ENCODE measurements at regions not wholly inside any gene's neighbourhood (a gene's known extent, or its start where the extent isn't known, plus 50 kb on each side); places are given as distances from the start of the nearest gene placed in this dataset.

- TF ChIP-seq CTCF (conservative IDR thresholded peaks at IDR 0.05; ENCODE audit: control insufficient read depth, insufficient read depth, low read depth, low read length) = no peak
- DNase-seq (ENCODE audit: low read depth) = no peak
- H3K4me3 ChIP-seq (ENCODE audit: control insufficient read depth, low read depth, low read length) = no peak overlapping the region
These were observed 284.2 kb downstream of the LRFN2 start for GRCh38 chr6:40302856-40303454.

- no peak overlapping the region for H3K4me3 ChIP-seq (ENCODE audit: control insufficient read depth, low read depth, low read length)
- no peak for DNase-seq (ENCODE audit: low read depth)
- no peak for TF ChIP-seq CTCF (conservative IDR thresholded peaks at IDR 0.05; ENCODE audit: control insufficient read depth, insufficient read depth, low read depth, low read length)
These were observed 287.5 kb downstream of the LRFN2 start for GRCh38 chr6:40299681-40300080.

- no peak for TF ChIP-seq CTCF (conservative IDR thresholded peaks at IDR 0.05; ENCODE audit: control insufficient read depth, insufficient read depth, low read depth, low read length)
These were observed 289.0 kb downstream of the LRFN2 start for GRCh38 chr6:40298207-40298606.

GRCh38 chr6:40295251-40295950, 291.8 kb downstream of the LRFN2 start:
- peak; percentile 14 for DNase-seq (ENCODE audit: low read depth)
- no peak overlapping the region for H3K4me3 ChIP-seq (ENCODE audit: control insufficient read depth, low read depth, low read length)
- no peak for TF ChIP-seq CTCF (conservative IDR thresholded peaks at IDR 0.05; ENCODE audit: control insufficient read depth, insufficient read depth, low read depth, low read length)

More at GRCh38 chr6:40298207-40298606, 289.0 kb downstream of the LRFN2 start:
- no peak overlapping the region for H3K4me3 ChIP-seq (ENCODE audit: control insufficient read depth, low read depth, low read length)
- no peak for DNase-seq (ENCODE audit: low read depth)

GRCh38 chr6:40293460-40294185, 293.5 kb downstream of the LRFN2 start:
- TF ChIP-seq CTCF (conservative IDR thresholded peaks at IDR 0.05; ENCODE audit: control insufficient read depth, insufficient read depth, low read depth, low read length) = no peak
- H3K4me3 ChIP-seq (ENCODE audit: control insufficient read depth, low read depth, low read length) = no peak overlapping the region

GRCh38 chr6:40293060-40293459, 294.1 kb downstream of the LRFN2 start:
- TF ChIP-seq CTCF (conservative IDR thresholded peaks at IDR 0.05; ENCODE audit: control insufficient read depth, insufficient read depth, low read depth, low read length) = no peak
- no peak overlapping the region for H3K4me3 ChIP-seq (ENCODE audit: control insufficient read depth, low read depth, low read length)
- DNase-seq (ENCODE audit: low read depth) = no peak

More at GRCh38 chr6:40293460-40294185, 293.5 kb downstream of the LRFN2 start:
- DNase-seq (ENCODE audit: low read depth) = no peak

Data from fibroblast of mammary gland (primary cell).